ENCODE measurements at regions not wholly inside any gene's neighbourhood (a gene's known extent, or its start where the extent isn't known, plus 50 kb on each side); places are given as distances from the start of the nearest gene placed in this dataset.

DNA sequence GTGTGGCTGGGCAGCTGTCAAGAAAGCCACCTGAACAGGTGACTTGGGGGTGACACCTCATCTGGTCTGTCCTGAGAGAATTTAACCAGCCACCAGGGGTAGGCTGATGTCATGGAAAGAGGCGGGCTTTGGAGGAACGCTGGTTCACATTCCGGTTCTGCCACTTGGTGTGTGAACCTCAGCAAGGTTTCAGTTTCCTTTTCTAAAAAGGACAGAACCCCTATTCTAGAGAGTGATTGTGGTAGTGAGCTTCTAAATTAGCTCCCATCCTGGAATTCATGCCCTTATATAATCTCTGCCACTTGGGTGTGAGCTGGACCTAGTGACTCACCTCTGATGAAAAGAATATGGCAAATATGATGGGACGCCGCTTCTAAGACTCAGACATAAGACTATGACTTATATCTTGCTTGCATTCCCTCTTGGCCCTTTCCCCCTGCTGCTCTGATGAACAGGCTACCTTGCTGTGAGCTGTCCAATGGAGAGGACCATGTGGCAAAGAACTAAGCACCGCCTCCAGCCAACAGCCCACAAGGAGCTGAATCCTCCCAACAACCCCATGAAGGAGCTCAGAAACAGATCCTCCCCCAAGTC, 332.1 kb downstream of the RRAGC start:
- no peak overlapping the region for H3K4me3 ChIP-seq (replicated peaks; ENCODE audit: low read depth, low read length)
- no peak for TF ChIP-seq CTCF (IDR thresholded peaks at IDR 0.05; ENCODE audit: low read depth, low read length, missing control alignments)
- no peak for DNase-seq (ENCODE audit: extremely low read depth, low read depth)

GRCh38 chr1:38526046-38526445, 333.5 kb downstream of the RRAGC start:
- H3K4me3 ChIP-seq (replicated peaks; ENCODE audit: low read depth, low read length) = no peak overlapping the region
- DNase-seq (ENCODE audit: extremely low read depth, low read depth) = no peak
- no peak for TF ChIP-seq CTCF (IDR thresholded peaks at IDR 0.05; ENCODE audit: low read depth, low read length, missing control alignments)

GRCh38 chr1:38525343-38526043, 334.1 kb downstream of the RRAGC start:
- DNase-seq (ENCODE audit: extremely low read depth, low read depth) = no peak

GRCh38 chr1:38524025-38524641, 335.4 kb downstream of the RRAGC start:
- DNase-seq (ENCODE audit: extremely low read depth, low read depth) = no peak
- H3K4me3 ChIP-seq (replicated peaks; ENCODE audit: low read depth, low read length) = no peak overlapping the region
- TF ChIP-seq CTCF (IDR thresholded peaks at IDR 0.05; ENCODE audit: low read depth, low read length, missing control alignments) = no peak

More at GRCh38 chr1:38525343-38526043, 334.1 kb downstream of the RRAGC start:
- no peak overlapping the region for H3K4me3 ChIP-seq (replicated peaks; ENCODE audit: low read depth, low read length)
- no peak for TF ChIP-seq CTCF (IDR thresholded peaks at IDR 0.05; ENCODE audit: low read depth, low read length, missing control alignments)

DNA sequence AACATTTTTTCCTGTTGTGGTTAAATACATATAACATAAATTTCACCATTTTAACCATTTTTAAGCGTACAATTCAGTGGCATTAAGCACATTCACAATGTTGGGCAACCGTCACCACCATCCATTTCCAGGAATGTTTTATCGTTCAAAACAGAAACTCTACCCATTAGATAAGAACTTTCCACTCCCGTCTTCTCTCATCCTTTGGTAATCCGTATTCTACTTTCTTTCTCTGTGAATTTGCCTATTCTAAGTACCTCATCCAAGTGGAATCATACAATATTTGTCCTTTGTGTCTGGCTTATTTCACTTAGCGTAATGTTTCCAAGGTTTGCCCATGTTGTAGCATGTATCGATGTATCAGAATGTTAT, 336.0 kb downstream of the RRAGC start:
- TF ChIP-seq CTCF (IDR thresholded peaks at IDR 0.05; ENCODE audit: low read depth, low read length, missing control alignments) = no peak
- DNase-seq (ENCODE audit: extremely low read depth, low read depth) = no peak
- no peak overlapping the region for H3K4me3 ChIP-seq (replicated peaks; ENCODE audit: low read depth, low read length)

DNA sequence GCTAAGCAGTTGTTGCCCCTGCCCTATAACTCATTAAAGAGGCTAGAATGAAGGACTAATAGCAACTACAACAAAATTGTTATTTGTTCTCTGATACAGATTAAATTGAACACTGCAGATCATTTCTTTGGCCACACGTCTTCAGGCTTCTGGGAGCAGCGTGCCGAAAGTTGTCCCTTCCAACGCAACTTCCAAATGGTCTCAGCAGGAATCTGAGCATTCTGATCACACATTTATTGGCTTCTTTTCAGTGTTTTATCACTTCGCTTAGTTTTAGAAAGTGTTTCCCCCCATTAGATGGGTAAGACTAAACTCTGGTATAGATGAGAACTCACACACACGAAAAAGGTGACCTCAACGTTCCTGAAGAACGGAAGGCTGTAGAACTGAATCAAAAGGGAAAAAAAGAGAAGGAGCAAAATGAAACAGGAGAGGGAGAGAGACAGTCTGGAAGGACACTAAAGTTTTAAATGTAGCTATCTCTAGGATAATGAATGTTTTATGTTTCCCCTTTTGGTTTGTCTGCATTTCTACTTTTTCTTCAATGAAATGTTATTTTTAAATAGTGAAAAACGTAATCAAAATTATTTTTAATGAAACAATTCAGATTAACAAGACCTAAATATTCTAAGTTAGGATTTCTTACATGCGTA, 336.5 kb downstream of the RRAGC start:
- TF ChIP-seq CTCF (IDR thresholded peaks at IDR 0.05; ENCODE audit: low read depth, low read length, missing control alignments) = no peak
- H3K4me3 ChIP-seq (replicated peaks; ENCODE audit: low read depth, low read length) = no peak overlapping the region
- DNase-seq (ENCODE audit: extremely low read depth, low read depth) = no peak
